Pons (tissue), 1 donor: ENCODE measurements at regions not wholly inside any gene's neighbourhood (a gene's known extent, or its start where the extent isn't known, plus 50 kb on each side); places are given as distances from the start of the nearest gene placed in this dataset.
"Not testable (repeated sequence)": the region's sequence is repeated elsewhere in the genome, so short reads cannot be mapped to it uniquely, and the experiment has no call there.

Experiments used
- DNase-seq: peaks from one replicate; pipeline ENCODE4 v3.0.0-alpha.2; 2016; ENCODE audit warnings: low spot score

GRCh38 chr4:178970433-178971140 lies 1528.3 kb upstream of the AGA start:
- DNase-seq, result no peak

DNA sequence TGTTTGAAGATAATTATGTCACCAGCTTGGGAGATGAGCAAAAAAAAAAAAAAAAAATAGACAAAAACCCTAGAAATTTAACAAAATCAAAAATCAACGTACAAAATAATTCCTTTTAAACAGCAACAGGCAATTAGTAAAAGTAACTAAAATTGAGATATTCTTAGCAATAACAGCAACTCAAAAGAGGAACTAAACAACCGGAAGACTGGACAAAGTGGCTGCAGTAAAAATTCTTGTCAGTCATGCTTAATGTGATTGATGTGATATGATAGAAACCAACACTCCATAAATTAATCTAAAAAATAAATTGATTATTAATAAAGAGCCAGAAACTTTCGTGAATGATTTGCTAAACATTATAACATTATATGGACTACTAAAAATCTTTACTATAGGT lies 1534.6 kb upstream of the AGA start:
- no peak for DNase-seq

DNA sequence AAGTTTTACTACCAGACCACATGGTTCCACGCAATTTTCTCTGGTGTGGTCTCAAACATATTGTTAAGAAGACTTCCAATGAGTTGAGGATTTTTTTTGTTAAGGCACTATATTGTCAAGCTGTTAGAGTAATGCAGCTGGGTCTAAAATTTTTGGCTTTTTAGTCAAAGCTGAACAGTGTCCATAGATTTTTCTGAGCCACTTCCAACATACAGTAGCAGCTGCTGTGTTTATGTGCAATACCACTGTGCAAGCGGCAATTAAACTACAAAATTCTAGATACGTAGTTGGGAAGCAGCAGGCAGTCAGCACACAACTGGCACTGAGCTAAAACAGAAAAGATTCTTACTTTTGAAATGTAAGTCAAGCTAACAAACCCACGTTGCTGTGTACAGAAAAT lies 1551.1 kb upstream of the AGA start:
- DNase-seq, result no peak

- DNase-seq, result no peak
Observed at GRCh38 chr4:179001918-179002317, 1559.7 kb upstream of the AGA start.

GRCh38 chr4:179007755-179008154 lies 1565.5 kb upstream of the AGA start:
- DNase-seq, result no peak

DNA sequence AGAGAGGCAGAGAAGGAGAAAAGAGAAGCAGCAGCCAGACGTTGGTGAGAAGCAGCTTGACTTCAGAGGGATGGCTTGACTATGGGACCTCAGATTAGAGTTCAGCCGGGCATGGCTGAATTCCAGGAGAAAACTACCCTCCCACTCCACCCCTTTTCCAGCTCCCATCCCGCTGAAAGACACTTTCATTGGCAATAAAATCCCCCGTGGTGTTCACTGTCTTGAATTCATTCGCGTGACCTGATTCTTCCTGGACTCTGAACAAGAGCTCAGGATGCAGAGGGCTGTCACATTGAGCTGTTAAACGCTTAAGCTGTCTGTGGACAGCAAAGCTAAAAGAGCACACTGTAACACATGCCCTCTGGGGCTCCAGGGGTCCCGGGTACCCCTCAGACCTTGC lies 1575.3 kb upstream of the AGA start:
- DNase-seq, result no peak

- no peak for DNase-seq
Observed at GRCh38 chr4:179027569-179027968, 1585.3 kb upstream of the AGA start.

DNA sequence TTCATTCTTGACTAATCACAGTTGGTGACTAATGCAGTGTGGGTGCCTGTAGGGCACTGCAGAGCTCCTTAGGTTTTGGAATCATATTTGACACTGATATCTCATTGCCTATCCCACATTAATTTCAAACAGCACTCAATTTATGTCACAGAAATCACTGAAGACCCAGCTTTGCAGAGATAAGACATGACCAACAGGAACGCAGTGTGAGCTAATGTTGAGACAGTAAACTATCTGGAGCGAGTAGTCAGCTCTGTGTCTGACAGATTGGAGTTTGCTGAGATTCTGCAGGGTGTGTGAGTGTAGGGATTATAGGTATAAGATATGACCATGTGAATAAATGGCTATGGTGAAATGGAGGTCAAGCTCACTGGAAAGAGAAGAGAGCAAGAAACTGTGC lies 1586.1 kb upstream of the AGA start:
- DNase-seq, result no peak

DNA sequence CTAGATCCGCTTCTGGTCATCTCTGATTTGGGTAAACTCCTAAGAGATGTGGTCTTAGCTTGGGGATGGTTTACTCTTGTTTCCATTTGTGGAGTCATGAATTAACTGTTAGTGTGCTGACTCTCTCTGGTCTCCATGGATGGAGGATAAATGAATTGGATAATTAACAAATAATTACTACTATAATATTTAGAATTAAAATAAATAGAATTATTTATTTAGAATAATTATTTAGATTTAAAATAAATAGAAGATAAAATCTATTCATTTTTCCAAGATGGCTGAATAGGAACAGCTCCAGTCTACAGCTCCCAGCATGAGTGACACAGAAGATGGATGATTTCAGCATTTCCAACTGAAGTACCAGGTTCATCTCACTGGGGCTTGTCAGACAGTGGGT lies 1587.4 kb upstream of the AGA start:
- no peak for DNase-seq

DNA sequence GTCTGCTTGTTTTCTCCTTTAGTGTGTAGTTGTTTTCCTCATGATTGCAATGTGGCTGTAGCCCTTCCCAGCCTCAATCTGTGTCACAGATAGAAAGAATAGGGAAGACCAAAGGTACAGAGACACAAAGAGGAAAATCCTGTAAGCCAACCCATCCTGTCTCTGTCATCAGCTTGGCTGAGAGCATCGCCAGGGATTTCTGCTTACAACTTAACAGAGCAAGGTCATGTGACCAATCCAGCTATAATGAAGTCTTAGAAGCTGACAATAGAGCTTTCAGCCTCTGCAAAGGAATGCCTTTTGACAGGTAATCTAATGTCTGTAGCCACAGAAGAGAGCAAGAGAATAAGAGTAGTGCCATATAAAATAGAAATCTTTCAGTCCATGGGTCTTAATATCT lies 1598.0 kb upstream of the AGA start:
- DNase-seq, result no peak

GRCh38 chr4:179048839-179049453 lies 1606.7 kb upstream of the AGA start:
- no peak for DNase-seq

DNA sequence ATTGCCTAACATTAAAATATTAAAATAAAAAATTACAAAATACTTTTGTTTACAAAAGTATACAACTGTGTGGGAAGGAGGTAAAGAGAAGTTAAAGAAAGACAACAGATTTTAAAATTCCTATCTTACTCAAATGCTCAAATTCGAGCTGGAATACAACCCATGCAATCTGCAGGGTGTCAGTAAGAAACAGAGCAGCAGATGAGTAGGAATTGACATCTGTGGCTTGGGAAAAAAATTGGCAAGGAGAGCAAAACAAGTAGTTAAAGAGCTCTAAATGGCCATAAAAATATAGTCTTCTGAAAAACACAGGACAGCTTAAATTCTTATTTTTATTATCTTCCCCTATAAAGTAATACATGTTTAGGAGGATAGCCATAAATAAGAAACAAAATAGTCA lies 1609.0 kb upstream of the AGA start:
- no peak for DNase-seq

GRCh38 chr4:179059396-179059795 lies 1617.2 kb upstream of the AGA start:
- no peak for DNase-seq

DNA sequence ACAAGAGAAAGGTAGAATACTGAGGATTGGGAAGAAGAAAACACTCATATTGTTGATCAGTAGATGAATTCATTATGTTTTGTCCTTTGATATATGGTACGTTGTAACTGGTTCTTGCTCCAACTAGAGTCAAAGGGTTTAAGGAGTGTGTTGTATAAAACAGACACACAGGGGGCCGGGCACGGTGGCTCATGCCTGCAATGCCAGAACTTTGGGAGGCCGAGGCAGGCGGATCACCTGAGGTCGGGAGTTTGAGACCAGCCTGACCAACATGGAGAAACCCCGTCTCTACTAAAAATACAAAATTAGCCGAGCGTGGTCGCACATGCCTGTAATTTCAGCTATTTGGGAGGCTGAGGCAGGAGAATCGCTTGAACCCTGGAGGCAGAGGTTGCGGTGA lies 1624.0 kb upstream of the AGA start:
- not testable (repeated sequence) for DNase-seq

GRCh38 chr4:179071131-179071530 lies 1628.9 kb upstream of the AGA start:
- no peak for DNase-seq

GRCh38 chr4:179076865-179077264 lies 1634.6 kb upstream of the AGA start:
- no peak for DNase-seq

DNA sequence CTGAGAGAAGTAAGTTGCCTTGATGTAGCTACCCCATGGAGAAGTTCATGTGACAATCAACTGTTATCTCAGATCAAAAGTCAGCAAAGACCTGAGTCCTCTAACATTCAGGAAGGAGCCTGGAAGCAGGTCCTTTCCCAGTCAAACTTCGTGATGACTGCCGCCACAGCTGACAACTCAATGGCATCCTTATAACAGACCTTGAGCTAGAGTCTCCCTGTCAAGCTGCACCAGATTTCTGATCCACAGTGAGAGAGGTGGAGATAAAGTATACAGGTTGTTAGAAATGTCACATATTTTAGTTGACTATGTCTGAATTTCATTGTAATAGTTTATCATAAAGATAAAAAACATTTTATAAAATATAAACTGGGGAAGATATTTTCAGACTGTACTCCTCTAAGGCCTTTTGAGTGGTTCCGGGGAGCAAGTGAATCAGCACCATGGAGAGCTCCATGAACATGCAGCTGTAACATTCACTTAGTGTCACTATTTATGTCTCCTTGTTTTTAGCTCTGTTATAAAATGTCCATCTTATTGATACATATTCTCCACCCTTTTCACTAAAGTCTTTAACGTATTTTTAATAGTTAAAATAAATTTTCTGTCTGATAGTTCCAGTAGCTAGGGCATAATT lies 1653.5 kb upstream of the AGA start:
- peak; percentile 15 for DNase-seq

DNA sequence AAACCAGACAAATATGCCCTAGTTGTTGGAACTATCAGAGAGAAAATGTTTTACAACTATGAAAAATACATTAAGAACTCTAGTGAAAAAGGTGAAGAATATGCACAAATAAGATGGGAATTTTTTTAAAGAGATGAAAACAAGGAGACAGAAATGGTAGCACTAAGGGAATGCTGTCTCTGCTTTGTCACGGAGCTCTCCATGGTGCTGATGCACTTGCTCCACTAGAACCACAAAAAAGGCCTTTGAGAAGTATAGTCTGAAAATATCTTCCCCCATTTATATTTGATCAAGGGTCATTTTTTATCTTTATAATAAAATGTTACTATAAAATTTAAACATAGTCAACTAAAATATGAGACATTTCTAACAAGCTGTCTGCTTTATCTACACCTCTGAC lies 1655.5 kb upstream of the AGA start:
- DNase-seq, result peak; percentile 5

- DNase-seq, result no peak
Observed at GRCh38 chr4:179110356-179110755, 1668.1 kb upstream of the AGA start.

DNA sequence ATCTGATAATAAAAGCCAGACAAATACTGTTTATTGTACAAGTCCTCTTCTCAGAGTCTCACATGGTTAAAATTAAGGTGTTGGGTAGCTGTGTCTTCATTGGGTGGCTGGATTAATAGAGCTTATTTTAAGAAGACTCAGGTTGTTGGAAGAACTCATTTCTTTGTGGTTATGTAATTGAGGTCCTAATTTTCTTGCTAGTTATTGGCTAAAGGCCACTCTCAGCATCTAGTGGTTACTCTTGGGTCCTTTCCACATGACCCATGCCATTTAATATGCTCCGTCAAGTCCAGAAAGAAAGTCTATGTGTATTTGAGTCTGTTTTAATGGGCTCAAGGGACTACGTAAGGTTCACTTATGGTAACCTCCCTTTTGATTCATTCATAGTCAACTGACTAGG lies 1668.6 kb upstream of the AGA start:
- no peak for DNase-seq

DNA sequence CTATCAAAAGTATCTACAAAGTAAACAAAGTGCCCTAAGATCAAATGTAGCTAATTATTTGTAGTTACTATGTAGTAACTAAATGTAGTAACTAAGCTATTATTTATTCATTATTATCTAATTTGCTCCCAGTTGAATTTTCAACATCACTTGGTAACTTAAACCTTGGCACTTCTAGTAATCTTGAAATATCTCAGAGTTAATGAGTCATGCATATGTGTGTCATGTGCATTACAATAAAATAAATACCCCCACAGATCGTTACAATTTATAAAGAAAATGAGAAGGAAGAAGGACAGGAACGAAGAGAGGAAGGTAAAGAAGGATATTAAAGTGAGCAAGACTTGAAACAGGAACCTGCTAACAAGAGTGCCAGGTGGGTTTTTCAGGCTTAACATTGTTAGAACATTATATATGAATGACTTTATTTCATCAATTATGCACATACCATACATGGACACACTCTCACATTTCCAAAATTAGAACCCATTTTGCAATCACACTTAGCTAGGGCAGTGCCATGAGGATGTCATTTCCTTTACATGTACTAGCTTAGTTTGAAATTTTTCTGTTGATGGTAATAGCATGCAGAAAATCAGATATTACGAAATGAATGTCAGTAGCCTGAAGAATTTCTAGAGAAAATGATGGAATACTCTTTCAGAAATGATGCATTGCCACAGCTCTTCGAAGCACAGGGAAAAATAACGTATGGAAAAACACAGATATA lies 1670.4 kb upstream of the AGA start:
- DNase-seq, result no peak

- no peak for DNase-seq
Observed at GRCh38 chr4:179114615-179115014, 1672.4 kb upstream of the AGA start.

- DNase-seq, result no peak
Observed at GRCh38 chr4:179116011-179116410, 1673.8 kb upstream of the AGA start.
